ENCODE measurements at regions not wholly inside any gene's neighbourhood (a gene's known extent, or its start where the extent isn't known, plus 50 kb on each side); places are given as distances from the start of the nearest gene placed in this dataset.
"Not testable (repeated sequence)": the region's sequence is repeated elsewhere in the genome, so short reads cannot be mapped to it uniquely, and the experiment has no call there.

- in situ Hi-C loops (cut with HindIII; ENCODE audit: low sequenced_read_pairs), result not testable (repeated sequence)
These were observed 1041.5 kb downstream of the SLC6A15 start for GRCh38 chr12:83870921-83871599.

GRCh38 chr12:83866477-83866876, 1046.1 kb downstream of the SLC6A15 start:
- in situ Hi-C loops (cut with HindIII; ENCODE audit: low sequenced_read_pairs), result no loop called here

GRCh38 chr12:83865431-83865830, 1047.2 kb downstream of the SLC6A15 start:
- in situ Hi-C loops (cut with HindIII; ENCODE audit: low sequenced_read_pairs), result no loop called here

- in situ Hi-C loops (cut with HindIII; ENCODE audit: low sequenced_read_pairs), result no loop called here
These were observed 1048.5 kb downstream of the SLC6A15 start for GRCh38 chr12:83864054-83864453.

- in situ Hi-C loops (cut with HindIII; ENCODE audit: low sequenced_read_pairs), result no loop called here
These were observed 1053.6 kb downstream of the SLC6A15 start for GRCh38 chr12:83859021-83859420.

- in situ Hi-C loops (cut with HindIII; ENCODE audit: low sequenced_read_pairs), result no loop called here
These were observed 1055.8 kb downstream of the SLC6A15 start for GRCh38 chr12:83856803-83857202.

GRCh38 chr12:83850531-83850930, 1062.1 kb downstream of the SLC6A15 start:
- in situ Hi-C loops (cut with HindIII; ENCODE audit: low sequenced_read_pairs), result no loop called here

GRCh38 chr12:83848702-83849101, 1063.9 kb downstream of the SLC6A15 start:
- in situ Hi-C loops (cut with HindIII; ENCODE audit: low sequenced_read_pairs), result no loop called here

- in situ Hi-C loops (cut with HindIII; ENCODE audit: low sequenced_read_pairs), result no loop called here
These were observed 1069.1 kb downstream of the SLC6A15 start for GRCh38 chr12:83843541-83843940.

GRCh38 chr12:83841620-83842019, 1071.0 kb downstream of the SLC6A15 start:
- in situ Hi-C loops (cut with HindIII; ENCODE audit: low sequenced_read_pairs), result no loop called here

GRCh38 chr12:83827860-83828259, 1084.7 kb downstream of the SLC6A15 start:
- in situ Hi-C loops (cut with HindIII; ENCODE audit: low sequenced_read_pairs), result no loop called here

- in situ Hi-C loops (cut with HindIII; ENCODE audit: low sequenced_read_pairs), result no loop called here
These were observed 1085.4 kb downstream of the SLC6A15 start for GRCh38 chr12:83827193-83827592.

GRCh38 chr12:83826112-83826511, 1086.5 kb downstream of the SLC6A15 start:
- in situ Hi-C loops (cut with HindIII; ENCODE audit: low sequenced_read_pairs), result no loop called here

- in situ Hi-C loops (cut with HindIII; ENCODE audit: low sequenced_read_pairs), result no loop called here
These were observed 1089.1 kb downstream of the SLC6A15 start for GRCh38 chr12:83823386-83824045.

GRCh38 chr12:83821967-83822366, 1090.6 kb downstream of the SLC6A15 start:
- in situ Hi-C loops (cut with HindIII; ENCODE audit: low sequenced_read_pairs), result no loop called here

GRCh38 chr12:83818881-83819280, 1093.7 kb downstream of the SLC6A15 start:
- in situ Hi-C loops (cut with HindIII; ENCODE audit: low sequenced_read_pairs), result no loop called here

GRCh38 chr12:83817730-83818129, 1094.9 kb downstream of the SLC6A15 start:
- in situ Hi-C loops (cut with HindIII; ENCODE audit: low sequenced_read_pairs), result no loop called here

GRCh38 chr12:83808591-83808990, 1104.0 kb downstream of the SLC6A15 start:
- in situ Hi-C loops (cut with HindIII; ENCODE audit: low sequenced_read_pairs), result no loop called here

GRCh38 chr12:83807871-83808270, 1104.7 kb downstream of the SLC6A15 start:
- in situ Hi-C loops (cut with HindIII; ENCODE audit: low sequenced_read_pairs), result no loop called here

GRCh38 chr12:83805873-83806272, 1106.7 kb downstream of the SLC6A15 start:
- in situ Hi-C loops (cut with HindIII; ENCODE audit: low sequenced_read_pairs), result no loop called here

GRCh38 chr12:83805156-83805772, 1107.3 kb downstream of the SLC6A15 start:
- in situ Hi-C loops (cut with HindIII; ENCODE audit: low sequenced_read_pairs), result no loop called here

GRCh38 chr12:83801972-83802371, 1110.6 kb downstream of the SLC6A15 start:
- in situ Hi-C loops (cut with HindIII; ENCODE audit: low sequenced_read_pairs), result no loop called here

Data from DLD1 (cell line).